Naive thymus-derived CD4-positive, alpha-beta T cell (primary cell): ENCODE measurements at regions not wholly inside any gene's neighbourhood (a gene's known extent, or its start where the extent isn't known, plus 50 kb on each side); places are given as distances from the start of the nearest gene placed in this dataset.

Experiments
- ATAC-seq: fragments of 150-1000 bp; cut with Tn5 transposase; 2 replicates; pipeline ENCODE4 v1.10.0; 2021; ENCODE audit warnings: mild to moderate bottlenecking, moderate library complexity
- CTCF ChIA-PET: fragments of 350-600 bp; sonication (Branson Sonifier 250); formaldehyde crosslinking; loops from one replicate; lab custom pipeline; 2021; ENCODE audit warnings: antibody characterized with exemption; lab: Charles Lee
- POLR2A ChIA-PET: fragments of 350-600 bp; sonication (Branson Sonifier 250); formaldehyde crosslinking; loops from one replicate; lab custom pipeline; 2021; ENCODE audit warnings: antibody characterized with exemption, inconsistent platforms; lab: Charles Lee
- DNase-seq, 9 donors: peaks; one replicate each; pipeline versions ENCODE4 v3.0.0 to v3.0.0-alpha.2; 2020 to 2022; ENCODE audit warnings: mixed read lengths in 1 of 9
- H3K27ac ChIP-seq: one replicate; pipeline ENCODE4 v1.7.0; 2013; ENCODE audit warnings: mild to moderate bottlenecking, low read depth, low read length, moderate library complexity
- H3K27me3 ChIP-seq, 2 donors: one replicate each; pipeline ENCODE4 v1.7.0; 2013; ENCODE audit warnings: low read length in 2 of 2, mild to moderate bottlenecking in 2 of 2, moderate library complexity in 2 of 2; ENCODE audit not compliant: control insufficient read depth in 2 of 2, insufficient read depth in 2 of 2
- H3K36me3 ChIP-seq, 3 experiments: 1 replicate in 2 of 3; 2 replicates in 1 of 3; pipeline ENCODE4 v1.7.0; 2013; ENCODE audit warnings: low read length in 3 of 3, mild to moderate bottlenecking in 3 of 3, moderate library complexity in 1 of 3; ENCODE audit not compliant: insufficient read depth in 3 of 3, control insufficient read depth in 2 of 3
- H3K4me1 ChIP-seq, 2 donors: one replicate each; pipeline ENCODE4 v1.7.0; 2013; ENCODE audit warnings: low read length in 2 of 2, mild to moderate bottlenecking in 2 of 2, moderate library complexity in 1 of 2; ENCODE audit not compliant: control insufficient read depth in 2 of 2, insufficient read depth in 2 of 2
- H3K4me3 ChIP-seq: 2 replicates; pipeline ENCODE4 v1.7.0; 2013; ENCODE audit warnings: mild to moderate bottlenecking, low read length
- H3K9me3 ChIP-seq, 3 experiments: 1 replicate in 2 of 3; 2 replicates in 1 of 3; pipeline ENCODE4 v1.7.0; 2013; ENCODE audit warnings: low read length in 3 of 3; ENCODE audit not compliant: control insufficient read depth in 2 of 3
- H3K27ac Mint-ChIP-seq, 9 donors: one replicate each; pipeline ENCODE4 v1.8.0; 2020 to 2022; ENCODE audit warnings: mixed read lengths in 9 of 9, mild to moderate bottlenecking in 8 of 9, moderate library complexity in 5 of 9, inconsistent platforms in 2 of 9
- H3K27me3 Mint-ChIP-seq, 5 donors: one replicate each; pipeline ENCODE4 v1.8.0; 2021 to 2022; ENCODE audit warnings: mixed read lengths in 5 of 5, mild to moderate bottlenecking in 1 of 5
- H3K36me3 Mint-ChIP-seq, 5 donors: one replicate each; pipeline ENCODE4 v1.8.0; 2020 to 2022; ENCODE audit warnings: mixed read lengths in 5 of 5, mild to moderate bottlenecking in 3 of 5, inconsistent platforms in 1 of 5
- H3K4me1 Mint-ChIP-seq, 7 donors: one replicate each; pipeline ENCODE4 v1.8.0; 2020 to 2022; ENCODE audit warnings: mixed read lengths in 7 of 7, mild to moderate bottlenecking in 3 of 7, inconsistent platforms in 1 of 7
- H3K4me3 Mint-ChIP-seq, 10 donors: one replicate each; pipeline ENCODE4 v1.8.0; 2020 to 2022; ENCODE audit warnings: mild to moderate bottlenecking in 10 of 10, mixed read lengths in 10 of 10, moderate library complexity in 6 of 10, inconsistent platforms in 2 of 10
- H3K9me3 Mint-ChIP-seq, 11 donors: one replicate each; pipeline ENCODE4 v1.8.0; 2020 to 2022; ENCODE audit warnings: mixed read lengths in 11 of 11, mild to moderate bottlenecking in 4 of 11, inconsistent platforms in 1 of 11, moderate library complexity in 1 of 11
- intact Hi-C, 2 donors: fragments of 100-400 bp; cut with micrococcal nuclease; formaldehyde crosslinking; loops; one replicate each; pipeline ENCODE4 v1.15.1; 2023

DNA sequence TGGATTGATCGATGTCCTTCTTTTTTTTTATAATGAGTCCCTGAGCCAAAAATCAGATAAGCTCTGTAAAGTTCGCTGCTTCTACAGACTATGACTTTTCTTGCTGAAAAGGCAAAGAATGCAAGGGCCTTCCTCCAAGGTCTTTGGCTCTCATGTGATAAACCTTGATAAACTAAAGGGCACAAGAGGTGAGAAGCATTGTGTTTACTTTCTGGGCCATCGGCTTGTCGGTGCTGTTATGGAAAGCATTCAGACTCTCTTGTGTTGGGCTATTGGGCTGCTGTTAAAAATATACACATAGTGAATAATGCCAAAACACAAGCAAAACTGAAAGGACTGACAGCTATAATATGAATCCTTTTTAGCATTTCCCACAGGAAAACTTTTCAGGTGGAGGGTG, 472.4 kb upstream of the SPHKAP start:
- H3K4me3 Mint-ChIP-seq = no peak overlapping the region
- Histone ChIP-seq H3K4me3 (no peak overlapping the region), H3K9me3 (no peaks in the 10 kb centered on the region), H3K36me3 (no peaks in the 10 kb centered on the region), H3K4me1 (no peaks in the 10 kb centered on the region), H3K27me3 (no peaks in the 10 kb centered on the region), H3K27ac (no peak overlapping the region)
- peaks cover 0 to 10% (median 3%) of the 10 kb centered on the region in 11 donors for H3K9me3 Mint-ChIP-seq
- intact Hi-C loops = no loop called here
- ATAC-seq (no peak), DNase-seq (no peak)
- H3K4me1 Mint-ChIP-seq = peaks cover 0 to 3% (median 0%) of the 10 kb centered on the region in 7 donors
- CTCF ChIA-PET = no interaction called here
- POLR2A ChIA-PET = no interaction called here
- no peaks in the 10 kb centered on the region for H3K36me3 Mint-ChIP-seq
- H3K27ac Mint-ChIP-seq = no peak overlapping the region
- H3K27me3 Mint-ChIP-seq = no peaks in the 10 kb centered on the region

DNA sequence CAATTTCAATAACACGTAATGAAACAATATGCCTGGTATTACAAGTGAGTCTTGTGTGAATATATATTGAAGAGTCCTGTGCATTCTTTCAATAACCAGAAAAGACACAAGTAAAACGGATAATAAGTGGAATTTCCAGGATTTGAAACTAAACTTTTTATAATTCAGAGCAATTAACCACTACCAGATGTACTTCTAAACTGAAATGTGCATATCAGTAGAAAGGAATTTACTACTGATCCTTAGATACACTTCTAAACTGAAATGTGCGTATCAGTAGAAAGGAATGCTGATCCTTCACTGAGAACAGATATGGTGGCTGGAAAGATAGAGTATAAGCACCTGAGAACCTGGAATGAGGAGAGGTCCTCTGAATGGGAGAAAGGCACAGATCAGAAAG, 470.9 kb upstream of the SPHKAP start:
- peaks cover 0 to 3% (median 0%) of the 10 kb centered on the region in 7 donors for H3K4me1 Mint-ChIP-seq
- peaks cover 0 to 10% (median 3%) of the 10 kb centered on the region in 11 donors for H3K9me3 Mint-ChIP-seq
- no peaks in the 10 kb centered on the region for H3K36me3 Mint-ChIP-seq
- H3K27me3 Mint-ChIP-seq = no peaks in the 10 kb centered on the region
- no peaks in the 10 kb centered on the region for H3K27me3 ChIP-seq
- POLR2A ChIA-PET = no interaction called here
- no peak overlapping the region for H3K4me3 Mint-ChIP-seq
- no peaks in the 10 kb centered on the region for H3K4me1 ChIP-seq
- no peaks in the 10 kb centered on the region for H3K36me3 ChIP-seq
- H3K9me3 ChIP-seq = peaks cover 0 to 3% (median 0%) of the 10 kb centered on the region in 3 experiments
- no peak for ATAC-seq
- DNase-seq = no peak
- no peak overlapping the region for H3K27ac ChIP-seq
- intact Hi-C loops = no loop called here
- H3K27ac Mint-ChIP-seq = no peak overlapping the region
- CTCF ChIA-PET = no interaction called here
- H3K4me3 ChIP-seq = no peak overlapping the region

DNA sequence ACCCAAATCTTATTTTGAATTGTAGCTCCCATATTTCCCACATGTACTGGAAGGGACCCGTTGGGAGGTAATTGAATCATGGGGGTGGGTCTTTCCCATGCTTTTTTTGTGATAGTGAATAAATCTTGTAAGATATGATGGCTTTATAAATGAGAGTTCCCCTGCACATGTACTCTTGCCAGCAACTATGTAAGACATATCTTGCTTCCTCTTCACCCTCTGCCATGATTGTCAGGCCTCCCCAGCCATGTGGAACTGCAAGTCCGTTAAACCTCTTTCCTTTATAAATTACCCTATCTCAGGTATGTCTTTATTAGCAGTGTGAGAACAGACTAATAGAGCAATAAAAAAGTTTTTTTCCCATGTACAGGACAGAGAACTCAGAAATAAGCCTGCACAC, 468.4 kb upstream of the SPHKAP start:
- intact Hi-C loops = no loop called here
- H3K36me3 ChIP-seq = no peaks in the 10 kb centered on the region
- peaks cover 0 to 3% (median 0%) of the 10 kb centered on the region in 3 experiments for H3K9me3 ChIP-seq
- H3K36me3 Mint-ChIP-seq = no peaks in the 10 kb centered on the region
- H3K4me1 Mint-ChIP-seq = peaks cover 0 to 3% (median 0%) of the 10 kb centered on the region in 7 donors
- DNase-seq (no peak), ATAC-seq (no peak)
- no peaks in the 10 kb centered on the region for H3K4me1 ChIP-seq
- no peaks in the 10 kb centered on the region for H3K27me3 ChIP-seq
- no peak overlapping the region for H3K27ac ChIP-seq
- no peak overlapping the region for H3K4me3 ChIP-seq
- CTCF ChIA-PET = no interaction called here
- POLR2A ChIA-PET = no interaction called here
- peaks cover 0 to 15% (median 1%) of the 10 kb centered on the region in 11 donors for H3K9me3 Mint-ChIP-seq
- no peak overlapping the region for H3K4me3 Mint-ChIP-seq
- no peaks in the 10 kb centered on the region for H3K27me3 Mint-ChIP-seq
- H3K27ac Mint-ChIP-seq = no peak overlapping the region

DNA sequence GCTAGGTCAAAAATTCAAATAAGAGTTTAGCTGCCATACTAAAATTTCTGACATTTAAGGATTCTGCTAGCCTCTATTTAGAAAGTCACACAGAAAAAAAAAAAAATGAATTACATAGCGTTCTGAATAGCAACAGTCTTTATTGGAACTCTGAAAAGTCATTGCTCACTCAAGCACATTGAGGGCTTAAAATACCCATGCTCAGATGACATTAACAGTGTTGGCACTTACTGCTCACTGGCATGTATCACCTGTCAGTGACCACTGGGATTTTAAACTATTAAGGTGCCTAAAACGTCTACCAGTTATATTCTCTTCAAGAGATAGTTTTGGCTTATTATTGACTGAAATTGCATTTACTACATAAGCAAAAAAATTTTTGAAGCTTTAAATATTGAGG, 468.0 kb upstream of the SPHKAP start:
- no peak overlapping the region for H3K4me3 Mint-ChIP-seq
- no peaks in the 10 kb centered on the region for H3K4me1 ChIP-seq
- H3K27ac ChIP-seq = no peak overlapping the region
- no peaks in the 10 kb centered on the region for H3K36me3 Mint-ChIP-seq
- no peak overlapping the region for H3K4me3 ChIP-seq
- ChIA-PET POLR2A (no interaction called here), CTCF (no interaction called here)
- H3K9me3 ChIP-seq = peaks cover 0 to 3% (median 0%) of the 10 kb centered on the region in 3 experiments
- H3K9me3 Mint-ChIP-seq = peaks cover 0 to 15% (median 1%) of the 10 kb centered on the region in 11 donors
- intact Hi-C loops = no loop called here
- DNase-seq (no peak), ATAC-seq (no peak)
- H3K36me3 ChIP-seq = no peaks in the 10 kb centered on the region
- H3K4me1 Mint-ChIP-seq = peaks cover 0 to 3% (median 0%) of the 10 kb centered on the region in 7 donors
- H3K27me3 Mint-ChIP-seq = no peaks in the 10 kb centered on the region
- H3K27ac Mint-ChIP-seq = no peak overlapping the region
- no peaks in the 10 kb centered on the region for H3K27me3 ChIP-seq

DNA sequence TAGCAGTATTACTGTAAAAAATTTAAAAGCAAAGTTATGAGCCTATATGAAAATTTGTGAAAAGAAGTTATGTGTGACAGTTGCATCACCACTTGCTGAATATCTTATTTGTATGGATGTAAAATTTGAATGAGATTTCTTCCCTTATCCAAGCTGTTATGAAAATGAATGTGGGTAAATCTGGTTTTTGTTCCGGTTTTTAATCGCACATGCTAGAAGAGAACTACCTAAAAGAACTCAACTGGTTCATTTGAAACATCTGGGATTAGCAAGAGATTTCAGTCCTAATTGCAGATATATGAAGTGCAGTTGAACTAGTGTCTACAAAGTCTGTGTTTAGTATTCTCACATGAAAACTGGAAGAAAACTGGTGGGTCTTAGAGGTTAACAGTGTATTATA, 467.1 kb upstream of the SPHKAP start:
- H3K4me1 Mint-ChIP-seq = peaks cover 0 to 3% (median 0%) of the 10 kb centered on the region in 7 donors
- no peak overlapping the region for H3K4me3 Mint-ChIP-seq
- Histone ChIP-seq H3K4me1 (no peaks in the 10 kb centered on the region), H3K4me3 (no peak overlapping the region), H3K27ac (no peak overlapping the region), H3K9me3 (peaks cover 0 to 3% (median 0%) of the 10 kb centered on the region in 3 experiments), H3K27me3 (no peaks in the 10 kb centered on the region), H3K36me3 (no peaks in the 10 kb centered on the region)
- ChIA-PET CTCF (no interaction called here), POLR2A (no interaction called here)
- no peaks in the 10 kb centered on the region for H3K27me3 Mint-ChIP-seq
- intact Hi-C loops = no loop called here
- peaks cover 0 to 15% (median 1%) of the 10 kb centered on the region in 11 donors for H3K9me3 Mint-ChIP-seq
- no peaks in the 10 kb centered on the region for H3K36me3 Mint-ChIP-seq
- ATAC-seq = no peak
- no peak for DNase-seq
- no peak overlapping the region for H3K27ac Mint-ChIP-seq

DNA sequence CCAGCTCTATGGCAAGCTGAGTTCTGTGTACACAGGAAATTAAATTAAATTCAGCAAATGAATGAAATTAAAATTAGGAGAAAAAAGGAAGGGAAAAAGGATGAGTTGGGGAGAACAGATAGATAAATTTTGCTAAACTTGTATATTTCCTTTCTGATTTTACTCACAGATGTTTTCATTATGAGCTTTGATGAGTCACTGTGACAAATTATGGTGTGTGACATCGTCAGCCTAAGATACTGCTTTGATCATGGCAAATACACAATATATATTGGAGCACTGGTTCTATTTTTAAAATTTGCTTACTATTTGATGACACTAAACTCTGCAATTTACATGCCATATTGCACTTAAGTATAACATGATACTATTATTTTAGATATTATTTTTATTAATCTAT, 464.6 kb upstream of the SPHKAP start:
- Histone ChIP-seq H3K9me3 (peaks cover 0 to 3% (median 0%) of the 10 kb centered on the region in 3 experiments), H3K4me1 (no peaks in the 10 kb centered on the region), H3K4me3 (no peak overlapping the region), H3K36me3 (no peaks in the 10 kb centered on the region), H3K27ac (no peak overlapping the region), H3K27me3 (no peaks in the 10 kb centered on the region)
- DNase-seq (no peak), ATAC-seq (no peak)
- H3K36me3 Mint-ChIP-seq = no peaks in the 10 kb centered on the region
- H3K27me3 Mint-ChIP-seq = no peaks in the 10 kb centered on the region
- H3K4me3 Mint-ChIP-seq = no peak overlapping the region
- CTCF ChIA-PET = no interaction called here
- no peak overlapping the region for H3K27ac Mint-ChIP-seq
- peaks cover 0 to 15% (median 1%) of the 10 kb centered on the region in 11 donors for H3K9me3 Mint-ChIP-seq
- H3K4me1 Mint-ChIP-seq = peaks cover 0 to 1% (median 0%) of the 10 kb centered on the region in 7 donors
- intact Hi-C loops = no loop called here
- POLR2A ChIA-PET = no interaction called here

DNA sequence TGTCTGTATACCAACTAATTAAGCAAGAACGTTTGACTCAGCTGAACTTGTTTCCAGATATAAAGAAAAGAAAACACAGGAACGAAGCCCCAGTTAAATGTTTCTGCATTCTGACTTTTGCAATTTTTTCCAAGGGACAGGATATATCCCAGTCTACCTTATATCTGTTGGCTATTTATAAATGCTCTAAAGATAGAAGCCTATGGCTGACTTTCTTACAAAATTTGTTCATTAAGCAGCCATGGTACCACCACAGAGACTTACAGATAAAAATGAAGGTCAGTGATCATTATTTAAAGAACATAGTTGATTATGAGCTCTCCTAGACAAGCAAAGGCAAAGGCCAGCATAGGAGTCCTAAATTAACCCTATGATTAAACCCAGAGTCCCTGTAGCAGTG, 462.7 kb upstream of the SPHKAP start:
- Histone ChIP-seq H3K4me1 (no peaks in the 10 kb centered on the region), H3K27ac (no peak overlapping the region), H3K9me3 (peaks cover 0 to 3% (median 0%) of the 10 kb centered on the region in 3 experiments), H3K4me3 (no peak overlapping the region), H3K36me3 (no peaks in the 10 kb centered on the region), H3K27me3 (no peaks in the 10 kb centered on the region)
- Mint-ChIP-seq H3K27ac (no peak overlapping the region), H3K4me3 (no peak overlapping the region), H3K9me3 (peaks cover 0 to 5% (median 0%) of the 10 kb centered on the region in 11 donors), H3K36me3 (no peaks in the 10 kb centered on the region), H3K4me1 (no peaks in the 10 kb centered on the region), H3K27me3 (no peaks in the 10 kb centered on the region)
- ChIA-PET CTCF (no interaction called here), POLR2A (no interaction called here)
- intact Hi-C loops = no loop called here
- ATAC-seq = no peak
- DNase-seq = no peak
